K562 (cell line): ENCODE measurements at regions not wholly inside any gene's neighbourhood (a gene's known extent, or its start where the extent isn't known, plus 50 kb on each side); places are given as distances from the start of the nearest gene placed in this dataset.
A peak's percentile ranks its signal among the peaks of the same experiment; 100 is the strongest.

ENCODE experiments used
- ATAC-seq: fragments of 200-7000 bp; cut with Tn5 transposase; 3 replicates; pipeline ENCODE4 v1.9.1; 2020; ENCODE audit warnings: moderate library complexity
- BruUV-seq: library from RNA; stranded (reverse); fragments of 400-500 nt; replicated peaks from 2 replicates; lab custom pipeline; 2021; lab: Mats Ljungman, UMichigan
- CTCF ChIA-PET: fragments of 300-600 bp; formaldehyde crosslinking; extraction: SDS; loops from one replicate; lab custom pipeline; 2021; ENCODE audit warnings: low intra/inter-chr PET ratio; lab: Yijun Ruan, JAX
- POLR2A ChIA-PET: fragments of 300-600, 350-650 bp; sonication (Branson Sonifier 250); formaldehyde crosslinking; extraction: SDS; loops from one replicate; lab custom pipeline; 2021; ENCODE audit warnings: antibody characterized with exemption, inconsistent platforms; lab: Yijun Ruan, JAX
- DNase-seq, 4 experiments: peaks; one replicate each; pipeline versions ENCODE4 v3.0.0 to v3.0.0-alpha.2; 2011 to 2018; ENCODE audit warnings: low spot score in 3 of 4, mixed read lengths in 3 of 4; ENCODE audit errors: extremely low read depth in 1 of 4
- FAIRE-seq: peaks from 2 replicates; lab custom pipeline; 2011; peaks lifted over from hg19 to GRCh38; lab: Jason Lieb, UNC
- H2AFZ ChIP-seq: 2 replicates; pipeline ENCODE4 v1.6.0; 2011; ENCODE audit warnings: low read depth, low read length, control low read depth, inconsistent platforms
- H3K27ac ChIP-seq: fragments of 200-600 bp; 3 replicates; pipeline ENCODE4 v1.8.0; 2011; ENCODE audit warnings: low read depth, mild to moderate bottlenecking, control low read depth, inconsistent platforms, low read length, moderate library complexity, mixed read lengths; ENCODE audit errors: extremely low read depth
- H3K27me3 ChIP-seq, 2 experiments: fragments of 300-600 bp in 1 of 2; 2 replicates in 1 of 2; 3 replicates in 1 of 2; pipeline versions ENCODE4 v1.6.0 to v1.8.0; 2011; ENCODE audit warnings: inconsistent platforms in 2 of 2, low read length in 2 of 2, mild to moderate bottlenecking in 1 of 2, mixed read lengths in 1 of 2, moderate library complexity in 1 of 2; ENCODE audit not compliant: control insufficient read depth in 2 of 2, insufficient read depth in 2 of 2
- H3K36me3 ChIP-seq: fragments of 300-600 bp; 3 replicates; pipeline ENCODE4 v1.8.0; 2011; ENCODE audit warnings: mild to moderate bottlenecking, low read length, inconsistent platforms; ENCODE audit not compliant: control insufficient read depth, insufficient read depth
- H3K4me1 ChIP-seq, 2 experiments: fragments of 200-600 bp in 1 of 2; replicated peaks in 1 of 2; 2 replicates in 1 of 2; 3 replicates in 1 of 2; pipeline versions ENCODE4 v1.5.1 to v1.8.0; 2011; ENCODE audit warnings: inconsistent platforms in 2 of 2, low read length in 2 of 2, mild to moderate bottlenecking in 1 of 2, mixed read lengths in 1 of 2, moderate library complexity in 1 of 2; ENCODE audit not compliant: control insufficient read depth in 2 of 2, insufficient read depth in 2 of 2
- H3K4me2 ChIP-seq: 2 replicates; pipeline ENCODE4 v1.6.1; 2011; ENCODE audit warnings: low read length, control low read depth, inconsistent platforms, mixed read lengths; ENCODE audit not compliant: insufficient read depth
- H3K4me3 ChIP-seq: fragments of 200-600 bp; sonication (generic), shearing (Covaris generic); 2 replicates; pipeline ENCODE4 v1.5.1; 2016; ENCODE audit warnings: control low read depth, inconsistent platforms
- H3K79me2 ChIP-seq: fragments of 200-600 bp; 3 replicates; pipeline ENCODE4 v1.8.0; 2011; ENCODE audit warnings: low read length, inconsistent platforms; ENCODE audit not compliant: control insufficient read depth, insufficient read depth
- H3K9ac ChIP-seq, 2 experiments: 2 replicates each; pipeline versions ENCODE4 v1.6.0 to v1.6.1; 2011; ENCODE audit warnings: low read depth in 2 of 2, low read length in 2 of 2, control low read depth in 1 of 2, inconsistent platforms in 1 of 2, mild to moderate bottlenecking in 1 of 2, mixed read lengths in 1 of 2; ENCODE audit not compliant: insufficient read depth in 1 of 2
- H3K9me1 ChIP-seq: one replicate; pipeline ENCODE4 v1.6.0; 2011; ENCODE audit warnings: inconsistent platforms, mild to moderate bottlenecking, low read length, moderate library complexity; ENCODE audit not compliant: control insufficient read depth, insufficient read depth
- H3K9me3 ChIP-seq: replicated peaks from 2 replicates; pipeline ENCODE4 v1.5.1; 2011; ENCODE audit warnings: low read depth, low read length, inconsistent platforms; ENCODE audit not compliant: control insufficient read depth, insufficient read depth
- H4K20me1 ChIP-seq: replicated peaks from 2 replicates; pipeline ENCODE4 v1.6.1; 2011; ENCODE audit warnings: low read length, inconsistent platforms, mixed read lengths; ENCODE audit not compliant: control insufficient read depth, insufficient read depth
- ARID1B ChIP-seq: fragments of 450-650 bp; IDR thresholded peaks from 2 replicates; pipeline ENCODE4 v1.6.1; 2016; ENCODE audit warnings: antibody characterized with exemption, mild to moderate bottlenecking, inconsistent platforms
- CBFA2T3 ChIP-seq: fragments of 450-650 bp; IDR thresholded peaks from 2 replicates; pipeline ENCODE4 v1.6.1; 2017
- CBX3 ChIP-seq, 2 experiments: IDR thresholded peaks; 1 replicate in 1 of 2; 2 replicates in 1 of 2; pipeline ENCODE4 v1.6.1; 2012; ENCODE audit warnings: inconsistent platforms in 2 of 2, low read length in 2 of 2, borderline replicate concordance in 1 of 2, control low read depth in 1 of 2
- CBX8 ChIP-seq: fragments of 200-600 bp; sonication (generic); IDR thresholded peaks from 2 replicates; pipeline ENCODE4 v1.6.1; 2012; ENCODE audit warnings: borderline replicate concordance, mixed run types, low read depth, mild to moderate bottlenecking, moderate library complexity, mixed read lengths, low read length, control low read depth, inconsistent platforms; ENCODE audit not compliant: poor library complexity, severe bottlenecking; ENCODE audit errors: extremely low read depth
- CEBPB ChIP-seq: fragments of 450-650 bp; IDR thresholded peaks from 2 replicates; pipeline ENCODE4 v1.6.1; 2016; ENCODE audit warnings: missing genetic modification characterization, missing compliant biosample characterization
- COPS2 ChIP-seq: fragments of 450-650 bp; conservative IDR thresholded peaks from 2 replicates; pipeline ENCODE4 v1.6.1; 2016; ENCODE audit warnings: mild to moderate bottlenecking, moderate library complexity
- NCOR1 ChIP-seq: fragments of 450-650 bp; IDR thresholded peaks from 2 replicates; pipeline ENCODE4 v1.6.1; 2016; ENCODE audit warnings: mild to moderate bottlenecking, moderate library complexity
- PHF20 ChIP-seq: fragments of 450-650 bp; IDR thresholded peaks from 2 replicates; pipeline ENCODE4 v1.6.1; 2018; ENCODE audit not compliant: partially characterized antibody
- TAL1 ChIP-seq: fragments of 450-650 bp; IDR thresholded peaks from 2 replicates; pipeline ENCODE4 v1.6.1; 2016; ENCODE audit warnings: mild to moderate bottlenecking
- TCF3 ChIP-seq: sonication (generic); formaldehyde crosslinking; IDR thresholded peaks from 2 replicates; pipeline ENCODE4 v1.4.0; 2020; ENCODE audit warnings: mild to moderate bottlenecking, missing genetic modification reagents
- TCFL5 ChIP-seq: fragments of 250-450 bp; sonication (Bioruptor Pico); conservative IDR thresholded peaks from 2 replicates; pipeline ENCODE4 v1.6.1; 2021; ENCODE audit warnings: mild to moderate bottlenecking, moderate library complexity, matching md5 sums
- TRIM24 ChIP-seq, 2 experiments: fragments of 450-650 bp; IDR thresholded peaks; 2 replicates each; pipeline ENCODE4 v1.6.1; 2016
- XRCC3 ChIP-seq: fragments of 450-650 bp; IDR thresholded peaks from 2 replicates; pipeline ENCODE4 v1.6.1; 2017; ENCODE audit warnings: mild to moderate bottlenecking, moderate library complexity
- ZNF561 ChIP-seq: fragments of 450-650 bp; formaldehyde crosslinking; conservative IDR thresholded peaks from 2 replicates; pipeline ENCODE4 v1.4.0; 2020; ENCODE audit warnings: mild to moderate bottlenecking, moderate library complexity
- ZSCAN29 ChIP-seq: fragments of 450-650 bp; IDR thresholded peaks from 2 replicates; pipeline ENCODE4 v1.6.1; 2017
- WGBS: fragments of 100-300 bp; shearing (Covaris generic); methylation state at CpG from one replicate; pipeline ENCODE4 v1.1.6; 2016; ENCODE audit warnings: low coverage, mixed read lengths; ENCODE audit not compliant: insufficient coverage; ENCODE audit errors: missing lambda C conversion rate; 5-methylcytosine and 5-hydroxymethylcytosine counted together
- in situ Hi-C: fragments of 300-500 bp; cut with MboI; formaldehyde crosslinking; loops from 4 replicates; pipeline ENCODE4 v1.15.0; 2018; ENCODE audit warnings: inconsistent platforms, mixed read lengths
- intact Hi-C: fragments of 100-400 bp; cut with micrococcal nuclease; formaldehyde crosslinking; loops from 2 replicates; pipeline ENCODE4 v1.14.2; 2022
- TF ChIP-seq, protein P1 (sequence below): fragments of 450-650 bp; IDR thresholded peaks from 2 replicates; pipeline ENCODE4 v1.6.1; 2018; ENCODE audit warnings: mild to moderate bottlenecking, low read depth; ENCODE audit not compliant: partially characterized antibody
- TF ChIP-seq, protein P2 (sequence below): sonication (generic); formaldehyde crosslinking; IDR thresholded peaks from 2 replicates; pipeline ENCODE4 v1.8.1; 2023; ENCODE audit warnings: missing genetic modification reagents, mild to moderate bottlenecking, borderline replicate concordance

DNA sequence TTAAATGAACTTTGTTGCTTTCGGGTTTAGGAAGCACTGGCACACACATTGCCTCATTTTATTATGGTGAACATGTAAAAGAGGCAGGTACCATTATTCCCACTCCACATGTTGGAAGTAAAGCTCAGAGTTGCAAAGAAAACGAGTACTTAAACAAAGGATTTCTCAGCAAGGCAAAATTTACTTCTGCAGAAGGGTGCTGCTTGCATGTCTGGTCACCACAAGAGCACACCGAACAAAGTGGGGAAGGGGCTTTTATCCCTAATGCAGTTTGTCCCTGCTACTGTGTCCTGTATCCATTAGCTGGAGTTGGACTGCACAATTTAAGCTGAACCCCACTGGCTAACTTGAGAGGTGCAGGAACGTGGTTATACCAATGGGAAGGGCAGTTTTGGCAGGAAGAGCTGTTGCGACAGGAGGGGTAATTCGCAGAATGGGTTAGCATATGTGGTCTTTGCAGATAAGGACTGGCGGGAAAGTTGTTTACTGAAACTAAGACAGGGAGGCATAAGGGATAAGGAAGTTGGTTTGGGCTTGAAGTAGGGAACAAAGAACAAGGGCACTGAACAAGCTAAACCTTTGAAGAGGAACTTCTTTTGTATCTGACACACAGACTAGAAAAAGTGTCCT is 545.5 kb downstream of the UQCRFS1 start:
- Histone ChIP-seq H3K27me3 (no peaks in the 10 kb centered on the region), H3K9me1 (no peaks in the 10 kb centered on the region), H3K9me3 (peaks cover 11% of the 10 kb centered on the region), H3K4me3 (no peak overlapping the region), H3K9ac (no peak overlapping the region), H3K36me3 (no peaks in the 10 kb centered on the region), H3K4me1 (no peaks in the 10 kb centered on the region), H3K4me2 (no peak overlapping the region), H4K20me1 (no peaks in the 10 kb centered on the region), H3K79me2 (no peaks in the 10 kb centered on the region), H2AFZ (no peak overlapping the region), H3K27ac (no peak overlapping the region)
- CTCF ChIA-PET = no interaction called here
- FAIRE-seq = no peak
- 33% methylated on average over 7 of the region's 7 CpGs for WGBS
- POLR2A ChIA-PET = interaction anchor here (0.8 to 1.0 kb wide), 2 partner anchors 8 to 112 kb away, joined by 3 read pairs; no protein-coding TSS in a partner anchor
- in situ Hi-C loops = no loop called here
- peak in 1 of 4 experiments; percentile 19 for DNase-seq
- ATAC-seq = no peak
- BruUV-seq = no TSS peak
- intact Hi-C loops = no loop called here
- TF ChIP-seq COPS2 = no peak
- TF ChIP-seq TCF3 (CRISPR knock-in tag) = 0 out of 2 replicates have a peak, but pooled peaks have one; percentile 51
- TF ChIP-seq ZNF561 (CRISPR knock-in tag) = peak; percentile 75; the same call in 1 of the 2 replicates
- peak; percentile 45 for TF ChIP-seq ARID1B
- peak; percentile 27; the same call in 1 of the 2 replicates for TF ChIP-seq TAL1
- TF ChIP-seq CBX8 = no peak
- TF ChIP-seq CEBPB (tag) = peak; percentile 50
- no peak for TF ChIP-seq PHF20
- TF ChIP-seq CBX3 (IDR thresholded peaks at IDR 0.05; ENCODE audit: borderline replicate concordance in 1 of 2, low read length in 2 of 2) = peak in 1 of 2 experiments; percentile 97; a peak in 2 of 3 replicates
- TF ChIP-seq XRCC3 = 0 out of 2 replicates have a peak, but pooled peaks have one; percentile 30
- TF ChIP-seq ZSCAN29 = no peak
- TF ChIP-seq, protein P1, sequence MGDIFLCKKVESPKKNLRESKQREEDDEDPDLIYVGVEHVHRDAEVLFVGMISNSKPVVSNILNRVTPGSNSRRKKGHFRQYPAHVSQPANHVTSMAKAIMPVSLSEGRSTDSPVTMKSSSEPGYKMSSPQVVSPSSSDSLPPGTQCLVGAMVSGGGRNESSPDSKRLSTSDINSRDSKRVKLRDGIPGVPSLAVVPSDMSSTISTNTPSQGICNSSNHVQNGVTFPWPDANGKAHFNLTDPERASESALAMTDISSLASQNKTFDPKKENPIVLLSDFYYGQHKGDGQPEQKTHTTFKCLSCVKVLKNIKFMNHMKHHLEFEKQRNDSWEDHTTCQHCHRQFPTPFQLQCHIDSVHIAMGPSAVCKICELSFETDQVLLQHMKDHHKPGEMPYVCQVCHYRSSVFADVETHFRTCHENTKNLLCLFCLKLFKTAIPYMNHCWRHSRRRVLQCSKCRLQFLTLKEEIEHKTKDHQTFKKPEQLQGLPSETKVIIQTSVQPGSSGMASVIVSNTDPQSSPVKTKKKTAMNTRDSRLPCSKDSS = peak; percentile 95
- TF ChIP-seq, protein P2, sequence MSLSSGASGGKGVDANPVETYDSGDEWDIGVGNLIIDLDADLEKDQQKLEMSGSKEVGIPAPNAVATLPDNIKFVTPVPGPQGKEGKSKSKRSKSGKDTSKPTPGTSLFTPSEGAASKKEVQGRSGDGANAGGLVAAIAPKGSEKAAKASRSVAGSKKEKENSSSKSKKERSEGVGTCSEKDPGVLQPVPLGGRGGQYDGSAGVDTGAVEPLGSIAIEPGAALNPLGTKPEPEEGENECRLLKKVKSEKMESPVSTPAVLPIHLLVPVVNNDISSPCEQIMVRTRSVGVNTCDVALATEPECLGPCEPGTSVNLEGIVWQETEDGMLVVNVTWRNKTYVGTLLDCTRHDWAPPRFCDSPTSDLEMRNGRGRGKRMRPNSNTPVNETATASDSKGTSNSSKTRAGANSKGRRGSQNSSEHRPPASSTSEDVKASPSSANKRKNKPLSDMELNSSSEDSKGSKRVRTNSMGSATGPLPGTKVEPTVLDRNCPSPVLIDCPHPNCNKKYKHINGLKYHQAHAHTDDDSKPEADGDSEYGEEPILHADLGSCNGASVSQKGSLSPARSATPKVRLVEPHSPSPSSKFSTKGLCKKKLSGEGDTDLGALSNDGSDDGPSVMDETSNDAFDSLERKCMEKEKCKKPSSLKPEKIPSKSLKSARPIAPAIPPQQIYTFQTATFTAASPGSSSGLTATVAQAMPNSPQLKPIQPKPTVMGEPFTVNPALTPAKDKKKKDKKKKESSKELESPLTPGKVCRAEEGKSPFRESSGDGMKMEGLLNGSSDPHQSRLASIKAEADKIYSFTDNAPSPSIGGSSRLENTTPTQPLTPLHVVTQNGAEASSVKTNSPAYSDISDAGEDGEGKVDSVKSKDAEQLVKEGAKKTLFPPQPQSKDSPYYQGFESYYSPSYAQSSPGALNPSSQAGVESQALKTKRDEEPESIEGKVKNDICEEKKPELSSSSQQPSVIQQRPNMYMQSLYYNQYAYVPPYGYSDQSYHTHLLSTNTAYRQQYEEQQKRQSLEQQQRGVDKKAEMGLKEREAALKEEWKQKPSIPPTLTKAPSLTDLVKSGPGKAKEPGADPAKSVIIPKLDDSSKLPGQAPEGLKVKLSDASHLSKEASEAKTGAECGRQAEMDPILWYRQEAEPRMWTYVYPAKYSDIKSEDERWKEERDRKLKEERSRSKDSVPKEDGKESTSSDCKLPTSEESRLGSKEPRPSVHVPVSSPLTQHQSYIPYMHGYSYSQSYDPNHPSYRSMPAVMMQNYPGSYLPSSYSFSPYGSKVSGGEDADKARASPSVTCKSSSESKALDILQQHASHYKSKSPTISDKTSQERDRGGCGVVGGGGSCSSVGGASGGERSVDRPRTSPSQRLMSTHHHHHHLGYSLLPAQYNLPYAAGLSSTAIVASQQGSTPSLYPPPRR (CRISPR knock-in tag) = no peak
- peak; percentile 90 for TF ChIP-seq TRIM24 (IDR thresholded peaks at IDR 0.05)
- peak; percentile 23; the same call in 1 of the 2 replicates for TF ChIP-seq NCOR1
- peak; percentile 59 for TF ChIP-seq CBFA2T3
- no peak for TF ChIP-seq TCFL5 (CRISPR knock-in tag)
